Fibroblast of lung (primary cell): ENCODE measurements at regions not wholly inside any gene's neighbourhood (a gene's known extent, or its start where the extent isn't known, plus 50 kb on each side); places are given as distances from the start of the nearest gene placed in this dataset.

ENCODE experiments used
- EZH2 ChIP-seq: IDR thresholded peaks from 2 replicates; pipeline ENCODE4 v1.5.1; 2012; ENCODE audit warnings: low read length, control low read depth, mild to moderate bottlenecking; ENCODE audit errors: missing control alignments
- TF ChIP-seq, protein P1 (sequence below), 2 donors: IDR thresholded peaks in 1 of 2; conservative IDR thresholded peaks in 1 of 2; 1 replicate in 1 of 2; 2 replicates in 1 of 2; pipeline ENCODE4 v1.5.1; 2011 to 2012; ENCODE audit warnings: low read length in 2 of 2, control low read depth in 1 of 2, inconsistent platforms in 1 of 2, low read depth in 1 of 2, mild to moderate bottlenecking in 1 of 2

- TF ChIP-seq, protein P1, sequence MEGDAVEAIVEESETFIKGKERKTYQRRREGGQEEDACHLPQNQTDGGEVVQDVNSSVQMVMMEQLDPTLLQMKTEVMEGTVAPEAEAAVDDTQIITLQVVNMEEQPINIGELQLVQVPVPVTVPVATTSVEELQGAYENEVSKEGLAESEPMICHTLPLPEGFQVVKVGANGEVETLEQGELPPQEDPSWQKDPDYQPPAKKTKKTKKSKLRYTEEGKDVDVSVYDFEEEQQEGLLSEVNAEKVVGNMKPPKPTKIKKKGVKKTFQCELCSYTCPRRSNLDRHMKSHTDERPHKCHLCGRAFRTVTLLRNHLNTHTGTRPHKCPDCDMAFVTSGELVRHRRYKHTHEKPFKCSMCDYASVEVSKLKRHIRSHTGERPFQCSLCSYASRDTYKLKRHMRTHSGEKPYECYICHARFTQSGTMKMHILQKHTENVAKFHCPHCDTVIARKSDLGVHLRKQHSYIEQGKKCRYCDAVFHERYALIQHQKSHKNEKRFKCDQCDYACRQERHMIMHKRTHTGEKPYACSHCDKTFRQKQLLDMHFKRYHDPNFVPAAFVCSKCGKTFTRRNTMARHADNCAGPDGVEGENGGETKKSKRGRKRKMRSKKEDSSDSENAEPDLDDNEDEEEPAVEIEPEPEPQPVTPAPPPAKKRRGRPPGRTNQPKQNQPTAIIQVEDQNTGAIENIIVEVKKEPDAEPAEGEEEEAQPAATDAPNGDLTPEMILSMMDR (conservative IDR thresholded peaks at IDR 0.05 in 1 of 2, IDR thresholded peaks at IDR 0.05 in 1 of 2; ENCODE audit: low read depth in 1 of 2, low read length in 2 of 2) = no peak
- TF ChIP-seq EZH2 = no peak
These were observed 366.6 kb upstream of the NCAM2 start for GRCh38 chr21:20631633-20632032.
